Activated gamma-delta T cell (primary cell): ENCODE measurements at regions not wholly inside any gene's neighbourhood (a gene's known extent, or its start where the extent isn't known, plus 50 kb on each side); places are given as distances from the start of the nearest gene placed in this dataset.
"Not testable (repeated sequence)": the region's sequence is repeated elsewhere in the genome, so short reads cannot be mapped to it uniquely, and the experiment has no call there.

ENCODE experiments used
- DNase-seq: peaks from one replicate; lab custom pipeline; 2025; lab: John Stamatoyannopoulos, UW

DNA sequence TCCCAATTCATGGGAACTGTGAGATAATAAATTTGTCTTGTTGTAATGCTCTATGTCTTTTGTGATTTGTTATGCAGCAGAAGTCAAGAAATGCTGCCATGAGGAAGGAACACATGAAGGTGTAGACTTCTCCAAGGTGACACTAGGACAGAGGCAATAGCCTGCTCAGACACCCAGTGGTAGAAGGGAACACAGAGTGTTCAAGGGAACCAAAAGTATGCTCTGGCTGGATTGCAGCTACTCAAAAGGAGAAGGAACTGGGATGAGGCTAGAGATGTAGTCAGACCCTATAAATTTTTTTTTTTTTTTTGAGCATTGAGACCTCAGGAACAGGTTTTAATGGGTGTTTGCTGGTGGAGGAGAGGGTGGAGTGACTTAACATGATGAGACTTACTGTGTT lies 232.5 kb downstream of the PARP8 start:
- DNase-seq, result no peak

DNA sequence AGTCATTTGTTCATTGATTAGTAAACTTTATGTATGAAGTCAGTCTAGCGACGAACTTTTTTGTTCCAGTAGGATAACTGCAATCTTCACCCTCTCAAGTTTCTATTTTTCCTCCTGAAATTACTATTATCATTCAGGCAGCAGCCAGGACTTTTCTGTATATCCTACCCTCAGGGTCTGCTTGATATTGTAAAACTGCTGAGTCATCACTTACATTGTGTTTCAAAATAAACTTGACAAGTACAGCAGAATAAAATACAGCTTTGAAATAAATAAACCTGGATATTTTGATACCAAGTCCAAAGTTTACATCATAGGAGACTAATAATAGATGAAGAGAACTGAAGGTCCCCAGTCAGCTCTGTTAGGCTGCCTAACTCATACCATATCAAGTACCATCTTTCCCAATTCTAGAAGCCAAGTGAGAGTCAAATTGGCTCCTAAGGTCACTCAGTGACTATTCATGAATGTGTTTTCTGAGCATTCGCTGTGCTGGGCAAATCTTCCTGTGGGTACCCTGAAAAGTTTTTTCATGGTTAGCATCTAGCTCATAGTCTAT lies 234.6 kb downstream of the PARP8 start:
- DNase-seq, result no peak

DNA sequence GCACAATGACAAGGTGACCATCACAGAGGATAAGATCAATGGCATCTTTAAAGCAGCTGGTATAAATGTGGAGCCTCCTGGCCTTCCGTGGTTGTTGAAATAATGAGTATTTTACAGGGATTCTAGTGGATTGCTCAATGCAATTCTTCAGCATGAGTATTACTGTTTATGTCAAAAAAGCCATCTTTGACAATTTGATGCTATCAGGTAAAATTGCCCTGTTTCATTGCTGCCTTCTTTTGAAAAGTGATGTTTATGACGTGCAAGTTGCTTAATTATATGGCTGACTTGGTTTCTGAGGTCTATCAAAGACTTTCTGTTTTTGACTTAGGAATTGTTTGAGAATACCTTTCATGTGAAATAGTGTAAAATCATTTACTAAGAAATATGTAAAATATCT lies 237.2 kb downstream of the PARP8 start:
- no peak for DNase-seq

GRCh38 chr5:50905996-50906570 lies 239.6 kb downstream of the PARP8 start:
- no peak for DNase-seq

DNA sequence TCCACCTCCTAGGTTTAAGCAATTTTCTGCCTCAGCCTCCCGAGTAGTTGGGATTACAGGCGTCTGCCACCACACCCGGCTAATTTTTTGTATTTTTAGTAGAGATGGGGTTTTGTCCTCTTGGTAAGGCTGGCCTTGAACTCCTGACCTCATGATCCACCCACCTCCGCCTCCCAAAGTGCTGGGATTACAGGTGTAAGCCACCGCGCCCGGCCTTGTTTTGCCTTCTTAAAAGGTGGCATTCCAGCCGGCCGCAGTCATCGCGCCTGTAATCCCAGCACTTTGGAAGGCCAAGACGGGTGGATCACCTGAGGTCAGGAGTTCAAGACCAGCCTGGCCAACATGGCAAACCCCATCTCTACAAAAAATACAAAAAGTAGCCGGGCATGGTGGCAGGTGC lies 253.7 kb downstream of the PARP8 start:
- not testable (repeated sequence) for DNase-seq

- no peak for DNase-seq
Measured at GRCh38 chr5:50921366-50922133, 255.1 kb downstream of the PARP8 start.

- DNase-seq, result not testable (repeated sequence)
Measured at GRCh38 chr5:50922134-50922941, 255.9 kb downstream of the PARP8 start.

GRCh38 chr5:50922942-50923767 lies 256.7 kb downstream of the PARP8 start:
- DNase-seq, result no peak

DNA sequence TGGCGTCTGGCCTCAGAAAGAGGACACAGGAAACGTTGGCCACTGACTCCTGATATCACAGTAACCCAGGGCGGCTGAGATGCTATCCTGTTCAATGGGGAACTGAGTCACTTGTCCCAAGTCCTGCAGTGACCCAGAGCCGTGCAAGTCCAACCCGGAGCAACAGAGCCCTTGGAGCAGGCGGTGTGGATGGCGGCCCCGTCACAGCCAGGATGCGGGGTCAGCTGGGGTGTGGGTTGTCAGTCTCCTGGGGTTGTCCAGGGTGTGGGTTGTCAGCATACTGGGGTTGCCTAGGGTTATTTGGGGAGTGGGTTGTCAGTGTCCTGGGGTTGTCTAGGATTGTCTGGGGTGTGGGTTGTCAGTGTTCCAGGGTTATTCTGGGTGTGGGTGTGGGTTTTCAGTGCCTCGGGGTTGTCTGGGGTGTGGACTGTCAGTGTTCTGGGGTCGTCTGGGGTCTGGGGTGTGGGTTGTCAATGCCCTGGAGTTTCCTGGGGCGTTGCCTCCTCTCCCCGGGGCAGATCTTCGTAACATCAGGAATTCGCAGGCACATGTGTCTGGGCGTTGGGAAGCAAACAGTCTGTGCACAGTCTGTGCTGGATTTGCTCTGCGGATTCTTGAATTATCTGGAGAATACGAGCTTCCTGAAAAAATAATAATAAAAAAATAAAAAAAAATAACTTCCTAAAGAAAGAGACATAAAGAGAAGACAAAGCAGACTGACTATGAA lies 257.5 kb downstream of the PARP8 start:
- no peak for DNase-seq

DNA sequence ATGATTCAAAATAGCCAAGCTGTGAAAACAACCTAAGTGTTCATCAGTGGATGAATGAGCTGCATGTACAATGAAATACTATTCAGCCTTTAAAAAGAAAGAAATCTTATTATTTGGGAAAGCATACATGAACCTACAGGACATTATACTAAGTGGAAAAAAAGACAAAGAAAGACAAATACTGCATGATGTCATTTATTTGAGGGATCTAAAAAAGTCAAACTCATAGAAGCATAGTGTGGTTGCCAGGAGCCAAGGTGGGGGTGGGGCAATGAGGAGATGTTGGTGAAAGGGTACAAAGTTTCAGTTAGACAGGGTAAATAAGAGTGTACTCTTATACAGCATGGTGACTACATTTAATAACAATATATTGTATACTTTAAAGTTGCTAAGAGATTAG lies 261.5 kb downstream of the PARP8 start:
- DNase-seq, result no peak

DNA sequence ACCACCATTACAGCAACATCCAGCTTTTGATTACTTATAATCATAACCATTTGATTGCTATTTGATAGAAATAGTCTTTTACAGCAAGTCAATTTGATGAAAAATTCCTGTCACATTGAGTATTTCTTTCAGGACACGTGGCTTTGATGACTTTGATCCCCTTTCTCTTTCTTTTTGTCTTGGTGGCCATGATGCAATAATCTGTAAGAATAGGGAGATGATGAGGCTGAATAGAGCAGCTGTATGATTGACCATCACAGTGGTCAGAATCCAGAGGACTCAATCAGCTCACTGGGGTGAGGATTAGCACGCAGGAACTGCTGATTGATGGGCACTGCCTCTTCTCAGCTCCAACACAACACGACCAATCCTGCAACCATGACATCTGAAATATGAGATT lies 262.7 kb downstream of the PARP8 start:
- no peak for DNase-seq

GRCh38 chr5:50934343-50934742 lies 267.9 kb downstream of the PARP8 start:
- no peak for DNase-seq

GRCh38 chr5:50945139-50945538 lies 278.7 kb downstream of the PARP8 start:
- DNase-seq, result no peak

DNA sequence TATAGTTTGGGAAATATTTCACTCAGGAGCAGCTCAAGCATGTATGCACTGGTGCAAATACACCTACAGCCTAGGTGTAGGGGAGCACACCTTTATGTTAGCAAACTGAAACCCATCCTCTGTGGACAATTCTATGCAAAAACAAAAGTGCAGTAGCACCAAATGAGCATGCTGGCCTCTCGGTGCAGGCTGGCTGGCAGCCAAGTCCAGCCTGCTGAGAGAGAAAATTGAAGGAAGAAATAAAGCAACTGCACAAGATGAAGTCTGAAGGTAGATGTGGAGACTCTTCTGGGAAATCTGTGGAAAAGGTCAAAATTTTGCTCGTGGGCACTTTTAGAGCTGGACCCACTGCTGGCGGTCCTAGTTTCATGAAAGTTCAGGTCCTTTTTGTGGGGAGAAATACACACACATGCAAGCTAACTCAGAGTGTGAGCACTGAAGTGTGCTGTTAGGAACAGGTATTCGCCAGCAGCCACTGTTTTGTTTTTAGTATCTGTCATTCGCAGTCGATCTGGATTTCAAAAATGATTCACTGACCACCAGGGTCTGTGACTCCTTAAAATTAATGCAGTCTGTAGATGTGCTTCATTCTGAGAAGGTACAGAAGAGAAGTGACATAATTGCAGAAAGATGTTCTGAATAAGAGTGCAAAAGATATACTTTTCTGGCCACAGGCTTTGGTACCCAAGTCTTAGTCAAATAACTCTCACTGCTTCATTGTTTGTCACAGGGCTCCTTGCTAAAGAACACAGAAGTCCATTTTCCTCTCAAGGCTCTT lies 281.7 kb downstream of the PARP8 start:
- DNase-seq, result no peak

- no peak for DNase-seq
Measured at GRCh38 chr5:50953290-50953689, 286.9 kb downstream of the PARP8 start.

GRCh38 chr5:50958852-50959457 lies 292.5 kb downstream of the PARP8 start:
- no peak for DNase-seq

DNA sequence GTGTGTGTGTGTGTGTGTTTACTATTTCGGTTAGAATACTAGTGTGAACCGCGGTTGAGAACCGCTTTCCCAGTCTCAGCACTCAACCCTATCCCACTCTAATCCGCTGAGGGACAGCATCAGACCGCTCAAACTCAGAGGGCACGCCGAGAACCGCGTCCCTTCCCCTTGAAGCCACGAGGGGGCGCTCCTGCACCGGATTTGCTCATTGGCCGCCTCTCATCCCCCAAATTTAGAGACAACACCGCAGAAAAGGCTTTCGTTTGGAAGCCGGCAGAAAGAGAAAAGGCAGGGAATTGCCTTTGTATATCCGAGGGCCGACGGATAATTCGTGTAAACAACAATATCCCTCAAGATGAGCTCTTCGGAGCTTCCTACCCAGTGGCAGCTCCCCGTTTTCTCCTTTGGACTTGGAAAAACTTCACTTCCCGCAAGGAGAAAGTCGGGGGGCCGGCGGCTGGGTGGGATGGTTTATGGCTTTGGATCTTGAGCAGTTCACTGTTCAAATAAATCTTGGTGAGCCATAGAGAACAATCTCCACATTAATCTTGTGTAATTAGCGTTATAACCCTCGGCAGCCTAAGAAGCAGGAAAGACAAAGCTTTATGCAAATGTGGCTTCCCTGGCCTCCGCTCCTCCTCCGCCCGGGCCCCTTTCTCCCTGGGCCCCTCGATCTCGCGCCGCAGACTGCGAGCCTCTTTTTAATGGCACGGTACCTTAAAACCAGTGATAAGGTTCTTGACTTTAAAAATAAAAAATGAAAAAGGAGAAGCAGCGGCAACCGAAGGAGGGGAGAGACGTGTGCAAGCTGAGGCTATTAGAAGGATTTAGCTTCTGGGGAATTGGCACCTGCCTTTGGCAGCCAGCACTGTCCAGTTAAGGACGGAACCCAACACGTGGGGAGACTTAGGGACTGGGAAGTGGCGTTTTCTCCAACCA lies 296.8 kb downstream of the PARP8 start:
- peak; percentile 6 for DNase-seq

DNA sequence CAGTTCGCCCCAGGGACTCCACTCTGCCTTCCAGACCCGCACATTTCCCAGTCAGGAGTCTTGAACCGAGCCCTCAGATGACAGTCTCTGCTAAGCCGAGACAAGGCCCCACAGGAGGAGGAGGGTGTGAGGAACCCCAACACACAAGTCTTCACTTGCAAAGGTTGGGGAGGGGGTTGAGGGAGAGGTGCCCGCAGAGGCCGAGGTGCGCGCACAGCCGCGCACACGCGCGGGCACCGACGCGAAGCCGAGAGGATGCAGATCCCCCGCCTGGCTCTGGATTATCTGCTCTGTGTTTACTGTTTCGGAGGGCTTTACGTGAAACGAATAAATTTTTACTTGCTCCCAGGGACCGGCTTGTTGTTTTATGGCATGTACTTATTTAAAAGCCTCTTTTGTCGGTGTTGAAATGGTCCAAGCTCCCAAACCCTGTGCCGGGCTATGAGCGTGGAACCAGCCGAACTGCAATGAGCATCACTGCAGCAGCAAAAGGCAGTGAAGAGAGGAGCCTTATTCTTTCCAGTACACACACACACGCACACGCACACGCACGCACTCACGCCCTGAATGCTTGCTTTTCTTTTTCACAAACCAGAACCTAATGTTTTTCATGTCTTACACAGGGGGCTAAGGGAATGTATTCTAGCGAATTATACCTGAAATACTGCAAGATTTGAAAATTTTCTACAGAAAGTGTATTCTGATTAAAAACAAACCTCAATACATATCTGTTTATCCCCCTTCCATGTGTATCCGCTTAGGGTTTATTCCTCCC lies 297.7 kb downstream of the PARP8 start:
- DNase-seq, result no peak
